T-cell (primary cell): ENCODE measurements at regions not wholly inside any gene's neighbourhood (a gene's known extent, or its start where the extent isn't known, plus 50 kb on each side); places are given as distances from the start of the nearest gene placed in this dataset.
"Not testable (repeated sequence)": the region's sequence is repeated elsewhere in the genome, so short reads cannot be mapped to it uniquely, and the experiment has no call there.

Source experiments
- ATAC-seq, 4 experiments: fragments of 200-7000 bp in 3 of 4; fragments of 150-1000 bp in 1 of 4; cut with Tn5 transposase; replicated peaks in 1 of 4; 1 replicate in 3 of 4; 2 replicates in 1 of 4; pipeline ENCODE4 v1.10.0; 2021; ENCODE audit warnings: moderate library complexity in 3 of 4, mild to moderate bottlenecking in 2 of 4, moderate number of reproducible peaks in 1 of 4
- CTCF ChIA-PET, 2 donors: fragments of 300-600 bp; sonication (Branson Sonifier 250); formaldehyde crosslinking; loops; one replicate each; lab custom pipeline; 2022; ENCODE audit warnings: antibody characterized with exemption in 2 of 2; lab: Charles Lee
- POLR2A ChIA-PET, 2 donors: fragments of 300-600 bp; sonication (Branson Sonifier 250); formaldehyde crosslinking; loops; one replicate each; lab custom pipeline; 2022; ENCODE audit warnings: antibody characterized with exemption in 2 of 2; lab: Charles Lee
- DNase-seq, 35 experiments: peaks; one replicate each; pipeline versions ENCODE4 v3.0.0 to v3.0.0-alpha.2; 2013 to 2023
- H3K27ac ChIP-seq: one replicate; pipeline ENCODE4 v1.5.1; 2013; ENCODE audit warnings: low read length
- H3K27me3 ChIP-seq, 2 experiments: replicated peaks in 1 of 2; 1 replicate in 1 of 2; 2 replicates in 1 of 2; pipeline versions ENCODE4 v1.6.1 to v1.7.0; 2013; ENCODE audit warnings: low read length in 1 of 2, mixed read lengths in 1 of 2; ENCODE audit not compliant: control insufficient read depth in 2 of 2, insufficient read depth in 2 of 2; ENCODE audit errors: extremely low read depth in 1 of 2
- H3K36me3 ChIP-seq, 2 donors: 1 replicate in 1 of 2; 2 replicates in 1 of 2; pipeline versions ENCODE4 v1.6.1 to v1.7.0; 2013; ENCODE audit warnings: low read length in 1 of 2; ENCODE audit not compliant: control insufficient read depth in 2 of 2, insufficient read depth in 1 of 2; ENCODE audit errors: extremely low read depth in 1 of 2
- H3K4me1 ChIP-seq, 2 experiments: 1 replicate in 1 of 2; 2 replicates in 1 of 2; pipeline versions ENCODE4 v1.6.1 to v1.7.0; 2013; ENCODE audit warnings: low read length in 2 of 2, mixed read lengths in 1 of 2; ENCODE audit not compliant: insufficient read depth in 2 of 2, control insufficient read depth in 1 of 2; ENCODE audit errors: extremely low read depth in 1 of 2
- H3K4me3 ChIP-seq, 2 donors: 1 replicate in 1 of 2; 2 replicates in 1 of 2; pipeline versions ENCODE4 v1.5.1 to v1.7.0; 2013; ENCODE audit warnings: mild to moderate bottlenecking in 2 of 2, low read length in 1 of 2, moderate library complexity in 1 of 2; ENCODE audit not compliant: control insufficient read depth in 1 of 2; ENCODE audit errors: extremely low read depth in 1 of 2
- H3K9me3 ChIP-seq: 2 replicates; pipeline ENCODE4 v1.7.0; 2013
- H3K27ac Mint-ChIP-seq, 2 donors: one replicate each; pipeline ENCODE4 v1.8.0; 2020 to 2021; ENCODE audit warnings: mild to moderate bottlenecking in 2 of 2, mixed read lengths in 2 of 2
- H3K27me3 Mint-ChIP-seq, 2 donors: one replicate each; pipeline ENCODE4 v1.8.0; 2021 to 2022; ENCODE audit warnings: mixed read lengths in 2 of 2
- H3K36me3 Mint-ChIP-seq: one replicate; pipeline ENCODE4 v1.8.0; 2021; ENCODE audit warnings: mixed read lengths
- H3K4me1 Mint-ChIP-seq, 3 donors: one replicate each; pipeline ENCODE4 v1.8.0; 2020 to 2022; ENCODE audit warnings: mixed read lengths in 3 of 3, mild to moderate bottlenecking in 1 of 3
- H3K4me3 Mint-ChIP-seq, 3 donors: one replicate each; pipeline ENCODE4 v1.8.0; 2020 to 2022; ENCODE audit warnings: mild to moderate bottlenecking in 3 of 3, mixed read lengths in 3 of 3, moderate library complexity in 3 of 3
- H3K9me3 Mint-ChIP-seq, 3 donors: one replicate each; pipeline ENCODE4 v1.8.0; 2020 to 2022; ENCODE audit warnings: mixed read lengths in 3 of 3
- WGBS: methylation state at CpG from one replicate; pipeline ENCODE4 v1.1.5; 2013; ENCODE audit warnings: missing lambda C conversion rate; ENCODE audit not compliant: insufficient coverage; 5-methylcytosine and 5-hydroxymethylcytosine counted together

DNA sequence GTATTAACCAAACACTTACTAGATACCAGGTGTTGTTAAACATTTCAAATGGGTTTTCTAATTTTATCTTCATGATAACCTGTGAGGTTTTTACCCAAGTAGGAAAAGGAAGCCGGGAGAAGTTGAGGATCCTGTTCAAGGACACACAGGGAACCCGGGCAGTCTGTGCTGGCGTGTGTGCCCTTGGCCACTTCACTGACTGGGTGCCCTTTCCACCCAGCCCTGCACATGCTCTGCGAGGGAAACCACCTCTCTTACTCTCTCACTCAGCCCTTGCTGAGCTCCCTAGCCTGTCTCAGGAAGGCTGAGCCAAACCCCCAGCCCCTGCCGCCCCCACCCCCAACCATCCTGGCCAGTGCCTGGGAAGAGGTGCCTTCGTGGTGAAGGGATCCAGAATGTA, 51.8 kb downstream of the TEX44 start:
- DNase-seq, result no peak
- Histone ChIP-seq H3K27me3 (peaks cover 0 to 17% of the 10 kb centered on the region in 2 experiments), H3K36me3 (no peaks in the 10 kb centered on the region), H3K9me3 (no peaks in the 10 kb centered on the region), H3K4me1 (peaks cover 6 to 14% of the 10 kb centered on the region in 2 experiments), H3K27ac (no peak overlapping the region), H3K4me3 (no peak overlapping the region)
- H3K9me3 Mint-ChIP-seq, result no peaks in the 10 kb centered on the region
- H3K27ac Mint-ChIP-seq, result no peak overlapping the region
- ATAC-seq, result no peak
- H3K4me3 Mint-ChIP-seq, result peak overlapping the region in 1 of 3 donors; percentile 10
- ChIA-PET POLR2A (no interaction called here), CTCF (interaction anchor here in 1 of 2 donors (0.6 to 0.7 kb wide), 2 partner anchors 16 to 31 kb away, joined by 3 read pairs; no protein-coding TSS in a partner anchor)
- no peaks in the 10 kb centered on the region for H3K36me3 Mint-ChIP-seq
- H3K4me1 Mint-ChIP-seq, result peaks cover 9 to 12% (median 10%) of the 10 kb centered on the region in 3 donors
- 80% methylated on average over 1 of the region's 6 CpGs for WGBS
- peaks cover 0 to 2% of the 10 kb centered on the region in 2 donors for H3K27me3 Mint-ChIP-seq

DNA sequence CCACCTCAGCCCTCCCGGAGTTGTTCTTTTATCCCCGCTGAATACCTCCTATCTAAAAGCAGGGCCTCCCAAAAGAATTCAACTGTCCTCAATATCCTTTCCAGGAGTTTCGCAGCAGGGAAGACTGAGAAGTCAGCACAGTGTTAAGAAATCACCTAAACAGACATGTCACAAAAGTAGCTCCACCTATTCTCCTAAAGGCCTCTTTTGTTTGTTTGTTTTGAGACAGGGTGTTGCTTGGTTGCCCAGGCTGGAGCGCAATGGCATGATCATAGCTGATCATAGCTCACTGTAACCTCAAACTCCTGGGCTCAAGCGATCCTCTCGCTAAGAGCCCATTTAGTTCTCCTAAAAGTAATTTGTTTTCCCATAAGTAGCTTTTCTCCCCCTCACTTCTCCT, 53.8 kb downstream of the TEX44 start:
- H3K27me3 ChIP-seq, result peaks cover 0 to 12% of the 10 kb centered on the region in 2 experiments
- peaks cover 0 to 2% of the 10 kb centered on the region in 2 donors for H3K27me3 Mint-ChIP-seq
- H3K36me3 ChIP-seq, result no peaks in the 10 kb centered on the region
- no peaks in the 10 kb centered on the region for H3K9me3 ChIP-seq
- ChIA-PET POLR2A (no interaction called here), CTCF (no interaction called here)
- peaks cover 6 to 14% of the 10 kb centered on the region in 2 experiments for H3K4me1 ChIP-seq
- DNase-seq (no peak), ATAC-seq (no peak)
- H3K9me3 Mint-ChIP-seq, result no peaks in the 10 kb centered on the region
- no peak overlapping the region for H3K27ac Mint-ChIP-seq
- peaks cover 9 to 12% (median 10%) of the 10 kb centered on the region in 3 donors for H3K4me1 Mint-ChIP-seq
- H3K27ac ChIP-seq, result no peak overlapping the region
- 92% methylated on average over 5 of the region's 6 CpGs for WGBS
- no peak overlapping the region for H3K4me3 ChIP-seq
- H3K36me3 Mint-ChIP-seq, result no peaks in the 10 kb centered on the region
- no peak overlapping the region for H3K4me3 Mint-ChIP-seq

DNA sequence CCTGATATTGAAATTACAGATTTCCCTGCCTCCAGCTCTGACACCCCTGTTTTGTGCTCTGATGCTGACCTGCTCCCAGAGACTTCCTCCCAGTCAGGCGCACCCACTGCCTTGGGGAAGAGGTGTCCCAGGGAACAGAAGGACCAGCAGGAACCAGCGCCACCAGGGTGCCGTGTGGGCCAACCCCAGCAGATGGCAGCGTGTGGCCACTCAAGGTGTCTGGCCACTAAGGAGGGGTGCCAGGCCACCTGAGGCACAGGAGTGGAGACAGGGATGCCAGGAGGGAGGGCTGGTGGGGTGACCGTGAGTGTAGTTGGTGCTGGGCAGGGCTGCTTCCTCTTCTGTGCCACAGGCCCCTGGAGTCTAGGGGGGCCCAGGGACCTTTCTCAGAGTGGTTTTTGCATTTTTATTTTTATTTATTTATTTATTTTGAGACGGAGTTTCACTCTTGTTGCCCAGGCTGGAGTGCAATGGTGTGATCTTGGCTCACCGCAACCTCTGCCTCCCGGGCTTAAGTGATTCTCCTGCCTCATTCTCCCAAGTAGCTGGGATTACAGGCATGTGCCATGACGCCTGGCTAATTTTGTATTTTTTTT, 56.0 kb downstream of the TEX44 start:
- Histone ChIP-seq H3K27me3 (peaks cover 0 to 8% of the 10 kb centered on the region in 2 experiments), H3K4me1 (no peaks in the 10 kb centered on the region), H3K9me3 (no peaks in the 10 kb centered on the region), H3K36me3 (no peaks in the 10 kb centered on the region), H3K27ac (no peak overlapping the region), H3K4me3 (no peak overlapping the region)
- CTCF ChIA-PET, result interaction anchor here in 1 of 2 donors (1.5 kb wide), 1 partner anchor 27 kb away, joined by 5 read pairs; no protein-coding TSS in a partner anchor
- ATAC-seq (peak; percentile 58 to 82 (median 70)), DNase-seq (peak in 24 of 35 experiments; percentile 6 to 64 (median 36))
- Mint-ChIP-seq H3K4me3 (no peak overlapping the region), H3K27ac (no peak overlapping the region), H3K36me3 (no peaks in the 10 kb centered on the region), H3K9me3 (no peaks in the 10 kb centered on the region), H3K4me1 (peaks cover 0 to 2% (median 0%) of the 10 kb centered on the region in 3 donors), H3K27me3 (peaks cover 0 to 2% of the 10 kb centered on the region in 2 donors)
- WGBS, result 74% methylated on average over 4 of the region's 9 CpGs
- POLR2A ChIA-PET, result interaction anchor here in 1 of 2 donors (0.5 kb wide), 1 partner anchor 638 kb away, joined by 8 read pairs; no protein-coding TSS in a partner anchor

DNA sequence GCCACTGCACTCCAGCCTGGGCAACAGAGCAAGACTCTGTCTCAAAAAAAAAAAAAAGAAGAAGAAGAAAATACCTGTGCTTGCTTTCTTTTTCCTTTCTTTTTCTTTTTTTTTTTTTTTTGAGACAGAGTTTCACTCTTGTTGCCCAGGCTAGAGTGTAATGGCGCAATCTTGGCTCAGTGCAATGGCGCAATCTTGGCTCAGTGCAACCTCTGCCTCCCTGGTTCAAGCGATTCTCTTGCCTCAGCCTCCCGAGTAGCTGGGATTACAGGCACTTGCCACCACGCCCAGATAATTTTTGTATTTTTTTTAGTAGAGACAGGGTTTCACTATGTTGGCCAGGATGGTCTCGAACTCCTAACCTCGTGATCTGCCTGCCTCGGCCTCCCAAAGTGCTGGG, 56.8 kb upstream of the PTMA start:
- H3K27ac ChIP-seq, POLR2A ChIA-PET: not testable (repeated sequence)

DNA sequence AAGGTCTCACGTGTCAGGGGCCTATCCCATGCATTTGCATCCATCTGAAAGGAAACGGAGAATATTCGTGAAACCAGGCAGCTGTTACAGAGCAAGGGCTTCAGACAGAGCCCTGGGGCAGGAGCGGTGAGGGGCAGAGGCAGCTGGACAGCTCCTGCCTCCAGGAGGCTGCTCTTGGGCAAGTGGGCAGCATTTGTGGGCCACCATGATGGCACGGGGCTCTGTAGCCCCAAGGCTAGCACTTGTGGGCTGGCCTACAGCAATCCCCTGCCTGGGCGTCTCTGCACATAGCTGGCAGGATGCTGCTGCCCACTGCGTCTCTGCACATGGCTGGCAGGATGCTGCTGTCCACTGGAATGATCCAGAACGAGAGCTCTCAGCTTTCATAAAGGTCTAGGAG, 52.8 kb upstream of the PTMA start:
- Mint-ChIP-seq H3K27ac (no peak overlapping the region), H3K9me3 (no peaks in the 10 kb centered on the region), H3K4me3 (no peak overlapping the region), H3K36me3 (no peaks in the 10 kb centered on the region), H3K27me3 (no peaks in the 10 kb centered on the region), H3K4me1 (no peaks in the 10 kb centered on the region)
- no peak overlapping the region for H3K4me3 ChIP-seq
- ChIA-PET CTCF (no interaction called here), POLR2A (no interaction called here)
- no peak for DNase-seq
- no peak for ATAC-seq
- H3K27me3 ChIP-seq, result peaks cover 0 to 9% of the 10 kb centered on the region in 2 experiments
- H3K9me3 ChIP-seq, result no peaks in the 10 kb centered on the region
- H3K4me1 ChIP-seq, result no peaks in the 10 kb centered on the region
- H3K36me3 ChIP-seq, result no peaks in the 10 kb centered on the region
- H3K27ac ChIP-seq, result no peak overlapping the region
- WGBS, result 86% methylated on average over 7 of the region's 8 CpGs

More for the DNA sequence above, 56.8 kb upstream of the PTMA start:
- not testable (repeated sequence) for H3K4me1 Mint-ChIP-seq, H3K36me3 ChIP-seq, H3K36me3 Mint-ChIP-seq, ATAC-seq, H3K4me3 ChIP-seq, DNase-seq, H3K27ac Mint-ChIP-seq, H3K4me3 Mint-ChIP-seq, H3K9me3 ChIP-seq, H3K27me3 Mint-ChIP-seq, H3K9me3 Mint-ChIP-seq, H3K4me1 ChIP-seq
- CTCF ChIA-PET, result interaction anchor here in 1 of 2 donors (0.7 kb wide), 1 partner anchor 33 kb away, joined by 9 read pairs; no protein-coding TSS in a partner anchor
- WGBS, result 93% methylated on average over 3 of the region's 8 CpGs
- peaks cover 0 to 12% of the 10 kb centered on the region in 2 experiments for H3K27me3 ChIP-seq

DNA sequence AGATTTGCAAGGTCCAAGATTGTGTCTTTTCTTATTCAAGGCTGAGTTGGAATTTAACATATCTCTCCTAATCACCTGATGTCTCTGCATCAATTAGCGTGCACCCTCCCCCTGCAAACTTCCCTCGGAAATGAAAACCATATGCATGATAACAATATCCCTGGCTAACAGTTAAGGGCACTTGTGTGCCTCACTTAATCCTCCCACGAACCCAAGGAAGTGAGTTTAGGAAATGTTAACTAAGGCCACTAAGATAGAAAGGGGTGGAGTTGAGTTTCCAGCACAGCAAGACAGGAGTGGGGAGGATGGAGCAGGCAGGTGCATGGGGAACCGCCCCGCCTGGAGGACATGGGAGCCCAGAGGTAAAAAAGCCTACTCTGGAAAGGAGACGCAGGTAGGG, 52.4 kb upstream of the PTMA start:
- no peaks in the 10 kb centered on the region for H3K36me3 ChIP-seq
- CTCF ChIA-PET, result no interaction called here
- POLR2A ChIA-PET, result no interaction called here
- DNase-seq, result no peak
- no peak overlapping the region for H3K27ac ChIP-seq
- H3K36me3 Mint-ChIP-seq, result no peaks in the 10 kb centered on the region
- H3K27me3 ChIP-seq, result peaks cover 0 to 9% of the 10 kb centered on the region in 2 experiments
- no CpG with 5 or more reads among the region's 6 CpGs for WGBS
- no peak overlapping the region for H3K4me3 Mint-ChIP-seq
- H3K27me3 Mint-ChIP-seq, result no peaks in the 10 kb centered on the region
- ATAC-seq, result no peak
- no peaks in the 10 kb centered on the region for H3K9me3 Mint-ChIP-seq
- peaks cover 0 to 1% (median 0%) of the 10 kb centered on the region in 3 donors for H3K4me1 Mint-ChIP-seq
- no peaks in the 10 kb centered on the region for H3K4me1 ChIP-seq
- no peaks in the 10 kb centered on the region for H3K9me3 ChIP-seq
- no peak overlapping the region for H3K27ac Mint-ChIP-seq
- H3K4me3 ChIP-seq, result no peak overlapping the region
